ENCODE measurements at regions not wholly inside any gene's neighbourhood (a gene's known extent, or its start where the extent isn't known, plus 50 kb on each side); places are given as distances from the start of the nearest gene placed in this dataset.
A peak's percentile ranks its signal among the peaks of the same experiment; 100 is the strongest.

DNA sequence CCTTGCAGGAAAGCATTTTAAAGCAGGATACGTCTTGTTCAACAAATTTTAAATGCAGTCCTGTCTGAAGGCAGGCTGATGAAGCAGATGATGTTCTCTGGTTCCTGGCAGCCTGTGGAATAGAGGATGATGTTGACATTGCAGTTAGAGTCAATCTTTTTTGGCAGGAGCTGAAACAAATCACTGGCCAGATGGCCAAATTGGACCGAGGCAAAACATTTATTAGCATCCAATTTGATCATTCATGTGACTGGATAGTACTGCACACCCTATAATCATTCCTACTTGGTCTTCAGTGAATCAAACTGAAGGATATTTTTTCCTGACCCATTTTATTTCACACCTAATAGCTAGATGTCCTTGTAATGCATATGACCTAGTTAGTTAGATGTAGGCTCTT, 172.2 kb upstream of the SLC10A2 start:
- Histone ChIP-seq H3K27me3 (no peaks in the 10 kb centered on the region), H3K4me3 (no peak overlapping the region), H3K4me1 (no peaks in the 10 kb centered on the region), H3K9me3 (peaks cover 0 to 11% (median 0%) of the 10 kb centered on the region in 11 donors), H3K36me3 (no peaks in the 10 kb centered on the region), H3K27ac (no peak overlapping the region)
- ATAC-seq (no peak), DNase-seq (no peak)
- intact Hi-C loops (cut with DNase I) = no loop called here
- TF ChIP-seq, protein P1, sequence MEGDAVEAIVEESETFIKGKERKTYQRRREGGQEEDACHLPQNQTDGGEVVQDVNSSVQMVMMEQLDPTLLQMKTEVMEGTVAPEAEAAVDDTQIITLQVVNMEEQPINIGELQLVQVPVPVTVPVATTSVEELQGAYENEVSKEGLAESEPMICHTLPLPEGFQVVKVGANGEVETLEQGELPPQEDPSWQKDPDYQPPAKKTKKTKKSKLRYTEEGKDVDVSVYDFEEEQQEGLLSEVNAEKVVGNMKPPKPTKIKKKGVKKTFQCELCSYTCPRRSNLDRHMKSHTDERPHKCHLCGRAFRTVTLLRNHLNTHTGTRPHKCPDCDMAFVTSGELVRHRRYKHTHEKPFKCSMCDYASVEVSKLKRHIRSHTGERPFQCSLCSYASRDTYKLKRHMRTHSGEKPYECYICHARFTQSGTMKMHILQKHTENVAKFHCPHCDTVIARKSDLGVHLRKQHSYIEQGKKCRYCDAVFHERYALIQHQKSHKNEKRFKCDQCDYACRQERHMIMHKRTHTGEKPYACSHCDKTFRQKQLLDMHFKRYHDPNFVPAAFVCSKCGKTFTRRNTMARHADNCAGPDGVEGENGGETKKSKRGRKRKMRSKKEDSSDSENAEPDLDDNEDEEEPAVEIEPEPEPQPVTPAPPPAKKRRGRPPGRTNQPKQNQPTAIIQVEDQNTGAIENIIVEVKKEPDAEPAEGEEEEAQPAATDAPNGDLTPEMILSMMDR (IDR thresholded peaks at IDR 0.05) = no peak
- 56 to 77% methylated on average over 2 of the region's 2 CpGs for WGBS, 2 donors

DNA sequence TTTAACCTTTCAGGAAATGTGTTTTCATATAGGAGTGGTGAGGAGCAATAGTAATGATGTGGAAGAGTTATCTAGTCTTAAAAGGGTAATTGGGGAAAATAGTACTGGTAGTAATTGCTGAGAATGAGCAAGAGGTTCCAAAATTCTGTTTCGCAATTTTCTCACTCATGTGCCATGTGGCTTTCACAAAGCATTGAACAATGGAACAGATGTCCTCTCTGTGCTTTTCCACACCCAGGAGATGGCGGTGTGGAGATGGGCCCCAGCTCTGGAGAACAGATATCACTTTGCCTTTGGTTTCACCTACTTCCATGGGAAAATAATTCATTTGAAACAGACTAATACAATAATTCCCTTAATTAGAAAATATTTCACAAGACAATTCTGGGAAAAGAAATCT, 170.0 kb upstream of the SLC10A2 start:
- Histone ChIP-seq H3K27ac (no peak overlapping the region), H3K4me3 (no peak overlapping the region), H3K9me3 (peaks cover 0 to 24% (median 0%) of the 10 kb centered on the region in 11 donors), H3K27me3 (no peaks in the 10 kb centered on the region), H3K4me1 (no peaks in the 10 kb centered on the region), H3K36me3 (no peaks in the 10 kb centered on the region)
- intact Hi-C loops (cut with DNase I) = no loop called here
- no peak for ATAC-seq
- DNase-seq = no peak
- WGBS, 2 donors = 85 to 87% methylated on average over 2 of the region's 2 CpGs
- TF ChIP-seq, protein P1 (IDR thresholded peaks at IDR 0.05) = no peak

DNA sequence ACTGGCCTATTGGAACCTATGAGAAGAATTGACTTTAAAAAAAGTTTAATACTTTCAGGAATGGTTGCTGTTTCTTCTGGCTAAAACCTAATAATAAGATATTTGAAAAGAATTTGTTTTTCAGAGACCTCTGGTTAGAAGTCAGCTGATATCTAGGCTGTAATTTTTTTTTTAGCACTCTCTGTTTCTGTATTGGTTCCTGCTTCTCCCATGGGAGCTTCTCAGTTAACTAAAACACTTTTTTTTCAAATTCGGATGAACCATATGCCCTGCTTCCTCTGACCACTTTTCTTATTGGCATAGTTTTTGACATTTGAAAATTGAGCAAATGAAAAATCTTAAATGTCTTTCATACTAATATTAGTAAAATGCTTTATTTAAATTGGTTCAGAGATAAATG, 163.5 kb upstream of the SLC10A2 start:
- ATAC-seq = no peak
- no peak for DNase-seq
- TF ChIP-seq, protein P1 (IDR thresholded peaks at IDR 0.05) = no peak
- Histone ChIP-seq H3K27me3 (no peaks in the 10 kb centered on the region), H3K27ac (no peak overlapping the region), H3K9me3 (peaks cover 0 to 43% (median 5%) of the 10 kb centered on the region in 11 donors), H3K36me3 (no peaks in the 10 kb centered on the region), H3K4me3 (no peak overlapping the region), H3K4me1 (no peaks in the 10 kb centered on the region)
- WGBS, 2 donors = 51 to 60% methylated on average over 1 of the region's 1 CpG
- intact Hi-C loops (cut with DNase I) = no loop called here

DNA sequence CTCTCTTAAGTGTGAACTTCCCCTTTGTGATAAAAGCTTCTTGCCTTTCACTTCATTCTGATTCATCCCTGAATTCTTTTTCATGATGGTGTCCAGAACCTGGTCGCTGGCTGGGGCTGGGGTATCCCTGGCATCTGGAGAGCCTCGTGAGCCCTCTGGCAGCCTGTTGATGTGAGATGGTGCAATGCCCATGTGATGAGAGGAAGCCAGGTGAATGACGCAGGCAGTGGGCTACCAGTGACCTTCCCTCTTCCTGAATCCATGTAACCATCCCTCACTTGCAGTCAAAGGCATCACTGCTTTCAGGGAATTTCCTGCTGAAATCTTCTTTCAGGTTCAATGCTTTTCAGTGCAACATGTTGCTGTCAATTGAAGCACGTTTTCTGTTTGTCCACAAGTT, 158.6 kb upstream of the SLC10A2 start:
- peak in 2 of 8 donors; percentile 46 to 85 for ATAC-seq
- intact Hi-C loops (cut with DNase I) = no loop called here
- TF ChIP-seq, protein P1 (IDR thresholded peaks at IDR 0.05) = no peak

More for the DNA sequence above, 158.6 kb upstream of the SLC10A2 start:
- no peak overlapping the region for H3K27ac ChIP-seq
- H3K9me3 ChIP-seq = peaks cover 0 to 7% (median 0%) of the 10 kb centered on the region in 11 donors
- DNase-seq = no peak
- H3K27me3 ChIP-seq = no peaks in the 10 kb centered on the region
- no peaks in the 10 kb centered on the region for H3K36me3 ChIP-seq
- no peak overlapping the region for H3K4me3 ChIP-seq
- 34 to 49% methylated on average over 4 of the region's 4 CpGs for WGBS, 2 donors
- no peaks in the 10 kb centered on the region for H3K4me1 ChIP-seq
